Endodermal cell (in vitro differentiated cells): ENCODE measurements at regions not wholly inside any gene's neighbourhood (a gene's known extent, or its start where the extent isn't known, plus 50 kb on each side); places are given as distances from the start of the nearest gene placed in this dataset.

ENCODE experiments used
- DNase-seq: peaks from one replicate; pipeline ENCODE4 v3.0.0-alpha.2; 2017
- H3K27ac ChIP-seq: 2 replicates; pipeline ENCODE4 v1.5.1; 2013; ENCODE audit warnings: mild to moderate bottlenecking, low read depth, low read length, moderate library complexity
- H3K27me3 ChIP-seq: 2 replicates; pipeline ENCODE4 v1.6.1; 2013; ENCODE audit warnings: mild to moderate bottlenecking, low read length, moderate library complexity; ENCODE audit not compliant: insufficient read depth, control insufficient read depth, poor library complexity, severe bottlenecking
- H3K36me3 ChIP-seq: 2 replicates; pipeline ENCODE4 v1.7.0; 2013; ENCODE audit warnings: mild to moderate bottlenecking, low read length, moderate library complexity; ENCODE audit not compliant: control insufficient read depth, insufficient read depth
- H3K4me1 ChIP-seq: one replicate; pipeline ENCODE4 v1.7.0; 2013; ENCODE audit warnings: low read length; ENCODE audit not compliant: control insufficient read depth, insufficient read depth
- H3K4me3 ChIP-seq: 2 replicates; pipeline ENCODE4 v1.5.1; 2013; ENCODE audit warnings: mild to moderate bottlenecking, low read length, moderate library complexity
- H3K9ac ChIP-seq: 2 replicates; pipeline ENCODE4 v1.6.1; 2013; ENCODE audit warnings: mild to moderate bottlenecking, low read length, moderate library complexity; ENCODE audit not compliant: poor library complexity, severe bottlenecking; ENCODE audit errors: extremely low read depth
- H3K9me3 ChIP-seq: 2 replicates; pipeline ENCODE4 v1.6.1; 2013; ENCODE audit warnings: mild to moderate bottlenecking, low read length, moderate library complexity; ENCODE audit not compliant: control insufficient read depth
- H3K27ac Mint-ChIP-seq: 2 replicates; pipeline ENCODE4 v1.8.0; 2020; ENCODE audit warnings: mixed read lengths
- H3K27me3 Mint-ChIP-seq: 2 replicates; pipeline ENCODE4 v1.8.0; 2021; ENCODE audit warnings: mild to moderate bottlenecking, mixed read lengths; ENCODE audit not compliant: insufficient read depth
- H3K36me3 Mint-ChIP-seq: 2 replicates; pipeline ENCODE4 v1.8.0; 2020; ENCODE audit warnings: low read depth, mixed read lengths
- H3K4me1 Mint-ChIP-seq: 2 replicates; pipeline ENCODE4 v1.8.0; 2020; ENCODE audit warnings: mixed read lengths
- H3K4me3 Mint-ChIP-seq: 2 replicates; pipeline ENCODE4 v1.8.0; 2020; ENCODE audit warnings: mild to moderate bottlenecking, moderate library complexity, mixed read lengths
- H3K9me3 Mint-ChIP-seq: 2 replicates; pipeline ENCODE4 v1.8.0; 2020; ENCODE audit warnings: mild to moderate bottlenecking, mixed read lengths
- WGBS, 2 experiments: methylation state at CpG; one replicate each; pipeline versions ENCODE4 v1.1.5 to v1.1.7; 2013; ENCODE audit warnings: missing lambda C conversion rate in 2 of 2, mixed read lengths in 1 of 2; ENCODE audit not compliant: insufficient coverage in 1 of 2, insufficient read length in 1 of 2; 5-methylcytosine and 5-hydroxymethylcytosine counted together
- TF ChIP-seq, protein P1 (sequence below): fragments of 200-600 bp; sonication (generic); conservative IDR thresholded peaks from 2 replicates; pipeline ENCODE4 v1.5.0; 2021; ENCODE audit warnings: antibody characterized with exemption, mild to moderate bottlenecking

- 60 to 85% methylated on average over 1 to 2 of the region's 2 CpGs for WGBS, 2 experiments
- Mint-ChIP-seq H3K27ac (no peak overlapping the region), H3K9me3 (no peaks in the 10 kb centered on the region), H3K36me3 (no peaks in the 10 kb centered on the region), H3K4me1 (no peaks in the 10 kb centered on the region), H3K27me3 (peaks cover 2% of the 10 kb centered on the region), H3K4me3 (no peak overlapping the region)
- DNase-seq: no peak
- TF ChIP-seq, protein P1, sequence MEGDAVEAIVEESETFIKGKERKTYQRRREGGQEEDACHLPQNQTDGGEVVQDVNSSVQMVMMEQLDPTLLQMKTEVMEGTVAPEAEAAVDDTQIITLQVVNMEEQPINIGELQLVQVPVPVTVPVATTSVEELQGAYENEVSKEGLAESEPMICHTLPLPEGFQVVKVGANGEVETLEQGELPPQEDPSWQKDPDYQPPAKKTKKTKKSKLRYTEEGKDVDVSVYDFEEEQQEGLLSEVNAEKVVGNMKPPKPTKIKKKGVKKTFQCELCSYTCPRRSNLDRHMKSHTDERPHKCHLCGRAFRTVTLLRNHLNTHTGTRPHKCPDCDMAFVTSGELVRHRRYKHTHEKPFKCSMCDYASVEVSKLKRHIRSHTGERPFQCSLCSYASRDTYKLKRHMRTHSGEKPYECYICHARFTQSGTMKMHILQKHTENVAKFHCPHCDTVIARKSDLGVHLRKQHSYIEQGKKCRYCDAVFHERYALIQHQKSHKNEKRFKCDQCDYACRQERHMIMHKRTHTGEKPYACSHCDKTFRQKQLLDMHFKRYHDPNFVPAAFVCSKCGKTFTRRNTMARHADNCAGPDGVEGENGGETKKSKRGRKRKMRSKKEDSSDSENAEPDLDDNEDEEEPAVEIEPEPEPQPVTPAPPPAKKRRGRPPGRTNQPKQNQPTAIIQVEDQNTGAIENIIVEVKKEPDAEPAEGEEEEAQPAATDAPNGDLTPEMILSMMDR: no peak
- no peaks in the 10 kb centered on the region for H3K9me3 ChIP-seq
- H3K4me3 ChIP-seq: no peak overlapping the region
- H3K27ac ChIP-seq: no peak overlapping the region
- no peaks in the 10 kb centered on the region for H3K36me3 ChIP-seq
- H3K9ac ChIP-seq: no peak overlapping the region
- H3K27me3 ChIP-seq: no peaks in the 10 kb centered on the region
- H3K4me1 ChIP-seq: no peaks in the 10 kb centered on the region
Observed at GRCh38 chr10:43882711-43883110, 234.0 kb upstream of the ZNF32 start.

- Histone ChIP-seq H3K9me3 (no peaks in the 10 kb centered on the region), H3K4me1 (no peaks in the 10 kb centered on the region), H3K4me3 (no peak overlapping the region), H3K9ac (no peak overlapping the region), H3K36me3 (no peaks in the 10 kb centered on the region), H3K27me3 (no peaks in the 10 kb centered on the region), H3K27ac (no peak overlapping the region)
- Mint-ChIP-seq H3K9me3 (no peaks in the 10 kb centered on the region), H3K27me3 (peaks cover 2% of the 10 kb centered on the region), H3K36me3 (no peaks in the 10 kb centered on the region), H3K27ac (no peak overlapping the region), H3K4me3 (no peak overlapping the region), H3K4me1 (no peaks in the 10 kb centered on the region)
- TF ChIP-seq, protein P1: no peak
- 91 to 100% methylated on average over 1 to 2 of the region's 2 CpGs for WGBS, 2 experiments
- DNase-seq: no peak
Observed at GRCh38 chr10:43881657-43882056, 233.0 kb upstream of the ZNF32 start.

- Mint-ChIP-seq H3K27ac (no peak overlapping the region), H3K9me3 (no peaks in the 10 kb centered on the region), H3K4me1 (no peaks in the 10 kb centered on the region), H3K4me3 (no peak overlapping the region), H3K36me3 (no peaks in the 10 kb centered on the region), H3K27me3 (peaks cover under 1% of the 10 kb centered on the region)
- DNase-seq: no peak
- WGBS, 2 experiments: 90 to 97% methylated on average over 5 to 8 of the region's 8 CpGs
- Histone ChIP-seq H3K36me3 (no peaks in the 10 kb centered on the region), H3K9me3 (no peaks in the 10 kb centered on the region), H3K9ac (no peak overlapping the region), H3K27me3 (no peaks in the 10 kb centered on the region), H3K27ac (no peak overlapping the region), H3K4me1 (no peaks in the 10 kb centered on the region), H3K4me3 (no peak overlapping the region)
- TF ChIP-seq, protein P1: no peak
Observed at GRCh38 chr10:43880160-43880559, 231.5 kb upstream of the ZNF32 start.
